Heart left ventricle (tissue), 16 donors: ENCODE measurements at regions not wholly inside any gene's neighbourhood (a gene's known extent, or its start where the extent isn't known, plus 50 kb on each side); places are given as distances from the start of the nearest gene placed in this dataset.

Experiments
- ATAC-seq, 4 donors: fragments of 200-7000 bp; cut with Tn5 transposase; one replicate each; pipeline ENCODE4 v1.9.1; 2020 to 2022; ENCODE audit warnings: moderate library complexity in 4 of 4, mild to moderate bottlenecking in 3 of 4, moderate number of reproducible peaks in 1 of 4
- DNase-seq, 5 donors: peaks; one replicate each; pipeline ENCODE4 v3.0.0-alpha.2; 2020
- H3K27ac ChIP-seq, 12 donors: fragments of 200-600 bp; sonication (generic) in 4 of 12; one replicate each; pipeline versions ENCODE4 v1.5.0 to v1.8.0; 2016 to 2022; ENCODE audit warnings: mild to moderate bottlenecking in 2 of 12
- H3K27me3 ChIP-seq, 9 donors: fragments of 200-600 bp; sonication (generic) in 2 of 9; one replicate each; pipeline versions ENCODE4 v1.5.1 to v1.8.0; 2016 to 2022; ENCODE audit warnings: mild to moderate bottlenecking in 3 of 9
- H3K36me3 ChIP-seq, 9 donors: fragments of 200-600 bp; sonication (generic) in 2 of 9; one replicate each; pipeline versions ENCODE4 v1.5.0 to v1.8.0; 2018 to 2022; ENCODE audit warnings: mild to moderate bottlenecking in 2 of 9
- H3K4me1 ChIP-seq, 12 donors: fragments of 200-600 bp; sonication (generic) in 4 of 12; one replicate each; pipeline versions ENCODE4 v1.5.0 to v1.8.0; 2016 to 2022; ENCODE audit warnings: mild to moderate bottlenecking in 3 of 12
- H3K4me3 ChIP-seq, 12 donors: fragments of 200-600 bp; sonication (generic) in 4 of 12; one replicate each; pipeline versions ENCODE4 v1.5.0 to v1.8.0; 2017 to 2022; ENCODE audit warnings: mild to moderate bottlenecking in 9 of 12, moderate library complexity in 4 of 12
- H3K9me3 ChIP-seq, 12 donors: fragments of 200-600 bp; sonication (generic) in 4 of 12; one replicate each; pipeline versions ENCODE4 v1.5.0 to v1.8.0; 2016 to 2022; ENCODE audit warnings: mild to moderate bottlenecking in 1 of 12
- POLR2A ChIP-seq, 2 donors: fragments of 450-650 bp; IDR thresholded peaks; one replicate each; pipeline ENCODE4 v1.6.1; 2017; ENCODE audit warnings: antibody characterized with exemption in 2 of 2, mild to moderate bottlenecking in 2 of 2, moderate library complexity in 2 of 2
- WGBS, 4 donors: extraction: QIAGEN DNeasy Blood & Tissue Kit in 2 of 4; methylation state at CpG; one replicate each; pipeline versions ENCODE4 v1.1.5 to v1.1.7; 2013 to 2018; 5-methylcytosine and 5-hydroxymethylcytosine counted together
- intact Hi-C, 10 donors: fragments of 100-400 bp; cut with DNase I; formaldehyde crosslinking; loops; one replicate each; pipeline versions ENCODE4 v1.11.1 to v1.14.2; 2022
- TF ChIP-seq, protein P1 (sequence below), 12 donors: fragments of 200-600 bp; sonication (generic) in 4 of 12; IDR thresholded peaks; one replicate each; pipeline versions ENCODE4 v1.5.0 to v1.8.0; 2018 to 2022; ENCODE audit warnings: antibody characterized with exemption in 12 of 12, mild to moderate bottlenecking in 5 of 12
- donor health status: ischemic (EF 13 %, LVEDD 7.1; RV severe dilation, severe dysfunction).
- donor health status: healthy with polysubstance abuse.
- donor health status: DM: no; HTN: yes; CAD: no.
- donor health status: DM: no; HTN: no; CAD: no.
- donor health status: ischemic (EF 25% LVEDD 6.9; RV normal size, moderate dysfunction).
- donor health status: ischemic (EF 25% LVEDD 5.7; RV mildly dilated, moderate dysfunction).
- donor health status: healthy.
- donor health status: DM: yes; HTN: yes; CAD: no.
- donor health status: ischemic (EF 35%, LVEDD 5.7; RV mildly dilated, moderate dysfunction).
- donor health status: nonischemic (EF 11% LVEDD 7.7; RV severe dilation, severe dysfunction).
- donor health status: DM: yes; HTN: yes; CAD: no.
- donor health status: PGD.
- donor health status: ischemic (EF 29% LVEDD 5.4; RV normal size, mild dysfunction).
- donor health status: nonischemic (EF 23%, LVEDD 6.1; RV moderate dilation, normal function).

GRCh38 chr20:12022126-12022525 lies 104.4 kb downstream of the BTBD3 start:
- Histone ChIP-seq H3K9me3 (no peaks in the 10 kb centered on the region), H3K27me3 (no peaks in the 10 kb centered on the region), H3K27ac (no peak overlapping the region), H3K4me1 (peaks cover 0 to 2% (median 0%) of the 10 kb centered on the region in 12 donors), H3K36me3 (no peaks in the 10 kb centered on the region), H3K4me3 (no peak overlapping the region)
- ATAC-seq (no peak), DNase-seq (no peak)
- TF ChIP-seq, protein P1, sequence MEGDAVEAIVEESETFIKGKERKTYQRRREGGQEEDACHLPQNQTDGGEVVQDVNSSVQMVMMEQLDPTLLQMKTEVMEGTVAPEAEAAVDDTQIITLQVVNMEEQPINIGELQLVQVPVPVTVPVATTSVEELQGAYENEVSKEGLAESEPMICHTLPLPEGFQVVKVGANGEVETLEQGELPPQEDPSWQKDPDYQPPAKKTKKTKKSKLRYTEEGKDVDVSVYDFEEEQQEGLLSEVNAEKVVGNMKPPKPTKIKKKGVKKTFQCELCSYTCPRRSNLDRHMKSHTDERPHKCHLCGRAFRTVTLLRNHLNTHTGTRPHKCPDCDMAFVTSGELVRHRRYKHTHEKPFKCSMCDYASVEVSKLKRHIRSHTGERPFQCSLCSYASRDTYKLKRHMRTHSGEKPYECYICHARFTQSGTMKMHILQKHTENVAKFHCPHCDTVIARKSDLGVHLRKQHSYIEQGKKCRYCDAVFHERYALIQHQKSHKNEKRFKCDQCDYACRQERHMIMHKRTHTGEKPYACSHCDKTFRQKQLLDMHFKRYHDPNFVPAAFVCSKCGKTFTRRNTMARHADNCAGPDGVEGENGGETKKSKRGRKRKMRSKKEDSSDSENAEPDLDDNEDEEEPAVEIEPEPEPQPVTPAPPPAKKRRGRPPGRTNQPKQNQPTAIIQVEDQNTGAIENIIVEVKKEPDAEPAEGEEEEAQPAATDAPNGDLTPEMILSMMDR (IDR thresholded peaks at IDR 0.05) = no peak
- no peak for TF ChIP-seq POLR2A (IDR thresholded peaks at IDR 0.05)
- 96 to 98% (median 98%) methylated on average over 2 of the region's 2 CpGs for WGBS, 4 donors
- intact Hi-C loops = no loop called here

GRCh38 chr20:12023194-12023795 lies 105.6 kb downstream of the BTBD3 start:
- no peaks in the 10 kb centered on the region for H3K27me3 ChIP-seq
- H3K27ac ChIP-seq = no peak overlapping the region
- H3K4me1 ChIP-seq = peaks cover 0 to 2% (median 0%) of the 10 kb centered on the region in 12 donors
- no peak for DNase-seq
- 79 to 97% (median 89%) methylated on average over 3 of the region's 3 CpGs for WGBS, 4 donors
- no peaks in the 10 kb centered on the region for H3K9me3 ChIP-seq
- intact Hi-C loops = no loop called here
- no peak for ATAC-seq
- no peak overlapping the region for H3K4me3 ChIP-seq
- H3K36me3 ChIP-seq = no peaks in the 10 kb centered on the region
- TF ChIP-seq, protein P1 (IDR thresholded peaks at IDR 0.05) = no peak
- TF ChIP-seq POLR2A (IDR thresholded peaks at IDR 0.05) = no peak

- Histone ChIP-seq H3K4me3 (no peak overlapping the region), H3K36me3 (no peaks in the 10 kb centered on the region), H3K9me3 (no peaks in the 10 kb centered on the region), H3K27me3 (no peaks in the 10 kb centered on the region), H3K27ac (no peak overlapping the region), H3K4me1 (no peaks in the 10 kb centered on the region)
- TF ChIP-seq POLR2A (IDR thresholded peaks at IDR 0.05) = no peak
- TF ChIP-seq, protein P1 (IDR thresholded peaks at IDR 0.05) = no peak
- 82 to 90% (median 89%) methylated on average over 6 of the region's 6 CpGs for WGBS, 4 donors
- ATAC-seq = no peak
- no peak for DNase-seq
- intact Hi-C loops = no loop called here
Measured at GRCh38 chr20:12028771-12029170, 111.1 kb downstream of the BTBD3 start.

DNA sequence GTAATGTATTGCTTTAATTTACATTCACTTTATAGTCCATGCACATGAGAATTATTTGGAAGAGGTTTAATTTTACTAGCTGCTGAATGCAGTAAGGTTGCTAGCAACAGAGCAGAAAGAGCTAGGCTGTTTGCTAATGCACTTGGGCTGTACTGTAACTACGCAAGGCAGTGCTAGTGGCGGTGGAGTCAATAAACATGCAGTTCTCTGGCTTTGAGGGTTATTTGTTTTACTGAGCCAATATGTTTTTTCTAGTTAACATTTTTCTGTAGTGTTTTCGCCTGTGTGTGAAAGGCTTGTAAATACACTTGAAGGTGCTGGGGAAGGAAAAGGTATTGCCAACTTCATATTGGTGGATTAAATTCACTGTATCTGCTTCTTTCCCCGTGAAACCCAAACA lies 112.8 kb downstream of the BTBD3 start:
- no peak overlapping the region for H3K27ac ChIP-seq
- H3K4me1 ChIP-seq = no peaks in the 10 kb centered on the region
- H3K36me3 ChIP-seq = no peaks in the 10 kb centered on the region
- no peaks in the 10 kb centered on the region for H3K9me3 ChIP-seq
- intact Hi-C loops = loop anchor here in 1 of 10 donors (10.0 kb wide), 1 partner anchor 64 kb away; no protein-coding TSS in a partner anchor
- no peak for DNase-seq
- no peak for ATAC-seq
- TF ChIP-seq POLR2A (IDR thresholded peaks at IDR 0.05) = no peak
- TF ChIP-seq, protein P1 (IDR thresholded peaks at IDR 0.05) = no peak
- H3K27me3 ChIP-seq = no peaks in the 10 kb centered on the region
- WGBS, 4 donors = 93 to 98% (median 96%) methylated on average over 4 of the region's 4 CpGs
- H3K4me3 ChIP-seq = no peak overlapping the region
